Activated CD8-positive, alpha-beta memory T cell treated with anti-CD3 and anti-CD28 coated beads, Interleukin-2, amount 50 U/mL, for 1 hour (primary cell): ENCODE measurements at regions not wholly inside any gene's neighbourhood (a gene's known extent, or its start where the extent isn't known, plus 50 kb on each side); places are given as distances from the start of the nearest gene placed in this dataset.

Experiments
- DNase-seq: peaks from one replicate; pipeline ENCODE4 v3.0.0-alpha.2; 2020; ENCODE audit errors: extremely low read depth

DNA sequence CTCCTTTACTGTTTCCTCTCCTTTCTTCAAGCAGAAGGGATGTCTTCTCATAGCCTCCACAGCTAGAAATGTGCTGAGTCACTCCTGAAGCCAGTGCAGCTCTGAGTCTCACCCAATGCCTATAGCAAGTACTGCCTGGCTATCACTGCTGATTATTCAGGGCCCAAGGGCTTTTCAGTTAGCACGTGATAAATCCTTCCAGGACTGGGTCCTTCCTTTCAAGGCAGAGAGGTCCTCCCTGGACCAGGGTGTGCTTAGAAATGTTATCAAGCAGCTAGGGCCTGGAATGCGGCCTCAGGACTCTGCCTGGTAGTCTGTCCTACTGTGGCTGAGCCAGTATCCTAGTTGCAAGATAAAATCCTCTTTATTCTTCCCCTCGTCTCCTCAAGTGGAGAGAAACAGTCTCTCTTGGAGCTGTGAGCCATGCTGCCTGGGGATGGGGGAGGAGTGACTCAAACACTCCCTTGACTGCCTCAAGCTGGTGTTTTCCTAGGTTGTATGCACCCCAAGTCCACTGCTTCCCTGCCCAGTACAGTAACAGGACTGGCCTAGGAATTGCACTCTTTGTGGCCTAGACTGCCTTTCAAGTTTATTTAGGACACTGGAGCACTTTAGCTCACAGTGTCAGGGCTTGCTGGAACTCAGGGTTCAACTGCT, 198.7 kb upstream of the SERP2 start:
- no peak for DNase-seq

GRCh38 chr13:44176173-44176572, 197.5 kb upstream of the SERP2 start:
- no peak for DNase-seq

- DNase-seq: no peak
Observed at GRCh38 chr13:44180876-44181536, 192.6 kb upstream of the SERP2 start.

GRCh38 chr13:44181931-44182330, 191.7 kb upstream of the SERP2 start:
- no peak for DNase-seq

DNA sequence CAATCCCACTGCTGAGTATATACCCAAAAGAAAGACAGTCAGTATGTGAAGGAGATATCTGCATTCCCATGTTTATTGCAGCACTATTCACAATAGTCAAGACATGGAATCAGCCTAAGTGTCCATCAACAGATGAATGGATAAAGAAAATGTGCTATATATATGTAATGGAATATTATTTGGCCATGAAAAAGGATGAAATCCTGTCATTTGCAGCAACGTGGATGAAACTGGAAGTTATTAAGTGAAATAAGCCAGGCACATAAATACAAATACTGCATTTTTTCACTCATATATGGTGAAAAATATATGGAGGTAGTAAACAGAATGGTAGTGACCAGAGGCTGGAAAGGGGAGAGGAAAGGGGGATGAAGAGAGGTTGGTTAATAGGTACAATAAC, 188.9 kb upstream of the SERP2 start:
- no peak for DNase-seq

DNA sequence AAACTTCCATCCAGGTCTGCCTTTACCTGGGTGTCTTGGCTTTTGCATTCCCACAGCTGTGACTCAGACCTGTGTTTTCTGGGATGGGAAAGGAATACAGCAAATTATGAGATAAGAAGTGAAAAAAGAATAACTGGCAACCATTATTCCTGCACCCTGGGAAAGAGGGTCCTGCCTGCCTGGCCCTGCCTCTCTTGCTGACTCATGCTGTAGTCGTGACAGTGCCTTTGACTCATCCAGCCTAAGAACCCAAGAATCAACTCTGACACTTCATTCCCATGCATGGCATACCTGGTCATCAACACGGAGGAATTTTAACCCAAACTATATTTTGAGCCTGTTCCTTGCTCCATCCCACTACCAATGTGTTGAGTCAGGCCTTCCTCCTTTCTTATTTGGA, 185.4 kb upstream of the SERP2 start:
- no peak for DNase-seq

DNA sequence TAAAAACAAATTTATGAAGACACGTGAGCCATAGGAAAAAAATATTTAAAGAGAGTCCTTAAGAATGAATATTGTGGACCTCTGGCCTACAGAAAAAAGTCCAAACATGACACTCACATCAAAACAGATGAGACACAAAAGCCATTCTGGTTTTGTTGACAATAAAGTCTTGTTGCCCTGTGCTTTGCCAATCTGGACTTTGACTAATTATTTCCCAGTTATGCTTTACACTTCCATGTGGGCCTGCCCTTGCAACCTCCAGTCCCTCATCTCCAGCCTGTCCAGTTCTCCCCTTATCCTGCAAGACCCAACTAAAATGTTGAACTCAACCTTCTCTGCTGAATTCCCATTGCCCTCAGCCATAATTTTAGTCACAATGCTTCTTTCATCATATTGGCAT, 184.5 kb upstream of the SERP2 start:
- DNase-seq: no peak

DNA sequence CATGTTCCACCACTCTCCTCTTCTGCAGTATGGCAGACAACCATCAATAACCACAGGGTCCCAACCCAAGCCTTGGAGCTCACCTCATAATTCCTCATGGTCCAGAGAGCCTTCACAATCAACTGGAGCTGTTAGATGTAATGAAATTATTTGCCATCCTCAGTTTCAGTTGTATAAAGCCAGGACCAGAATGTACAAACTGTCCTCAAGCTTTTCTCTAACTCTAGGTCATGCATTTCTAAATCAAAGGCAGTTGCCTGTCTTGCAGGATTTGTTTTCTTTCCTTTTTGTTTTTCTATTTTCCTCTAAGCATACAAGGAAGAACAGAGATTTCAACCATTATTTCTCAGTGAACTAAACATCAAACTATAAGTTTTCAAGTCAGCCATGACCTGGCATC, 182.5 kb upstream of the SERP2 start:
- DNase-seq: no peak

DNA sequence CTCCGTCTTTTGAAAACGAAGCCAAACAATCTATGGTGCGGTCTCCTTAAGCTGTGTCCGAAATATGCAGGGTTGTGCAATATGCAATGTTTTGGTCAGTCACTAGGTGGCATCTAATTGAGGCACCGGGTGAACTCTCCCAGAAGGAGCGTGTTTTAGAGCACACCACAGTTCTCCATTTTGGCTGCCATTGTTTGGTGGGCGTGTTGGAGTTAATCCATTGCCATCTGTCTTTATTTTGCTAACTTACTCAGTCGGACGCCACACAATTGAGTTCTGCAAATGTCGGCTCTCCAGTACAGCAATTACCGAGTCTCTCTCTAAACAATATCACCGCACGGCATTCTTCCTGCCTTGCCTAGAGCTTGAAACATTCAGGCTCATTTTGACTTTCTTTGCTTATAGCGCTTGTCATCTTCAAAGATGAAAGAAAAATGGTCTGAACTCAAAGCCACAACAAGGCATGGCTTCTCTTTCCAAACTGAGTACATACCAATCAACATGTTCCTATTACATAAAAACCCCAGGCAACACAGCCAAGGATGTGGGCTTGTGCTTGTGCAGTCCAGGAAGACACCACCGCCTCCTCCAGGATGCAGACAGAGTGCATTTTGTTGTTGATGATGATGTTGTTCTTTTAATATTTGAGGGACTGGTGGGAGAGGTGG, 182.0 kb upstream of the SERP2 start:
- DNase-seq: no peak

DNA sequence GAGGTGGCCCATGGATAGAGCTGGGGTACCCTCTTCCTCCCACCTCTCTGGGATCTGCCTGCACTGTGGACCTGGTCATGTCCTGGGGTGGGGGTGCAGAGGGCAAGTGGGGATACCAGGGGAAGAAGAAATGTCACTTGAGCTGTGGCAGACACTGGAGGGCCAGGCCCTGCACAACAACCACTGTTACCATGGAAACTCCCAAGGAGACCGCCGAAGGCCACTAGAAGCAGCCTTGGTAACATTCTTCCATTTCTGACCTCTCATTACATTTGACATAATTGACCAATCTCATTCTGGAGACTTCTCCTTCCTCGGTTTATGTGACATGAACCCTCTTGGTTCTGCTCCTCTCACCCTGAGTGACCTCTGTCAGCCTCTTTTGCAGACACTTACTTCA, 179.9 kb upstream of the SERP2 start:
- DNase-seq: no peak

DNA sequence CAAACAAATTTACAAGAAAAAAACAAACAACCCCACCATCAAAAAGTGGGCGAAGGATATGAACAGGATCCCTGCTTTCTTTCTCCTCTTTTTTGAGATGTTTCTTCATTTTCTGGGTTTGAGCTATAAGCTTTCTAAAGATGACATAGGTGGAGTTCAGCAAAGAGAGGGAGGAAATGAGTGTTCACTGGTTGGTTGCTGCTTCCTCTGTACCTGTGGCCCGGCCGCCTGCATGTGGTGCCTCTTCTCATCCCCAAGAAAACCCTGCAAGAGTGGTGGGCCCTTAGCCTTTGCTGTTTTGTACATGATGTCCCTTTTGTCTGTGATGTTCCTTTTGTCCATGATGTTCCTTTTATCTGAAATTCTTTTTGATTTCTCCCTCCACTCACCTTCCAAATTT, 178.4 kb upstream of the SERP2 start:
- no peak for DNase-seq

DNA sequence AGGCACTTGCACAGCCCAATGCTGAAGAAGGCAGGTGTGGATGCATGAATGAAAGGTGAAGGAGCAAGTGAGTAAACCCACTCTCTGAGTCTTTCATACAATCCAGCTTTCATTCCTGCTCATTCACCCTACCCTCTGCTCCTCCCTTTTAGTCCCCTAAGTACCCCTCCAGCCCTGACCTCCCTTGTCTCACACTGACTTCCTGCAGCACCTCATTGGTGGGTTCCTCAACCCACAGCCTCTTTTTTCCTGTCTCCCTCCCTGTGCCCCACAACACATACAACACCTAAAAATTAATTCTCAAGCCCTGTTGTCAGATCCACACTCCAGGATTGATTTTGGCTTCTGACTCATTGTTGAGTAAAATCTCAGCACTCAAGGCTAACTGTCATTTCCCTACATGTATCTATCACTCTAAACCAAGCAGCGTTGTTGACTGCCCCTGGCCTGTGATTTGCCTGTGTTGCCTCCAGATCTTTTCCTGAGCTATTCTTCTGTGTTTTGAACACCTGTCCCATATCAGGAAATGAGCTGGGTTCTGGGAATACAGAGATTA, 177.3 kb upstream of the SERP2 start:
- no peak for DNase-seq

GRCh38 chr13:44197791-44198770, 175.5 kb upstream of the SERP2 start:
- no peak for DNase-seq

DNA sequence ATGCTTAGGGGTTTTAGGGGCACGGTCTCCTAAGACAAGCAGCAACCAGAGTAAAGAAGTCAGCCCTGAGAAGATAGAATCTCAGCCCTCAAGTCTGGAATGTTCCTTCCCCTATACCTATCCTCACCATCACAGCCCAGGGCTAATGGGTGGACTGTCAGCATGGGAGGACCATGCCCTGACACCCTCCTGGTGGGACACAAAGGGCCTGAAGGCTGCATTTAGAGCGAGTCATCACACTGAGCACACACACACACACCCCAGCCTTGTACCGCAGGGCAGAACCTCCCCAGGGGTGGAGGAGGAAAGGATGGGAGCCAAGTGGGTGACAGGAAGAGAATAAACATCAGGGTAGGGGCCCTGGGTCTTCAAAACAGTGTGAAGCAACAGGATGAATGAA, 174.8 kb upstream of the SERP2 start:
- no peak for DNase-seq

DNA sequence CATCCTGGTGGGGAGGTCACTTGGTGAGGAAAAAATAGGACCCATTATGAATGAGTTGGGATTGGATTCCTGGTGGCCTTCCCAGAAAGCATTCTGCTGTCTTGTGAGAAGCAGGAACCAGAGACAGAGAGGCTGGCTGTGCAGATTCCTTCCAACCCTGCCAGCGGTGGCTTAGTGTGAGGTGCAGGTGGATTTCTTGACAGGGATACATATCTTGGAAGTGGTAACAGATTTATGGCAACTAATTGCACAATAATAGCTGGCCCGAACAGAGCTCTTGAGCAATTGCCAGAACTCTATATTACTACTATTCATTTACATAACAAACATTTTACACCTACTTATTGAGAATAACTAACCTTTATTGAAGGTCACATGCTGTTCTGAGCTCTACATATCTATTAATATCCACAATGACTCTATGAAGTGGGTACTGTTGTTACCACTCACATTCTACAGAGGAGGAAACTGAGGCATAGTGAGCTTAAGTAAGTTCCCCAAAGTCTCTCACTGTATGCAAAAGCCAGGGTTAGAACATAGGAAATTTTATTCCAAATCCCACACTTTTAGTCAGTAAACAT, 173.9 kb upstream of the SERP2 start:
- DNase-seq: no peak

- DNase-seq: no peak
Observed at GRCh38 chr13:44206434-44206833, 167.2 kb upstream of the SERP2 start.

DNA sequence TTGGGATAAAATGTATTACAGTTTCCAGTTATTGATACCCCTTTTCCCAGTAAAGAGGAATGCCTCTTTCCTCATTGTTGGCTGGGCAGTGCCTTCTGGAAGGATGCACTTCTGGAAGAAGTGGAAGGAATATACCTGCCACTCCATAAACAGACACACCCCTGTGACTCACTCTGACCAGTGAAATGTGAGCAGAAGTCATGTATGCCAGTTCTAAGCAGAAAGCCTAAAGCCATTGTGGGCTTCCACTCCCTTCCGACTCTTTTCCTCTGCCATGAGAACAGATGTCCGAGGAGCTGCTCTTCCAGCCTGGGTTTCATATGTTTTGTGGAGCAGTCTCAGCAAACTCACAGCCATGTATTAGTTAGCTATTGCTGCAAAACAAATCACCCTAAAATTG, 166.1 kb upstream of the SERP2 start:
- DNase-seq: no peak

- DNase-seq: no peak
Observed at GRCh38 chr13:44210525-44210924, 163.1 kb upstream of the SERP2 start.

- DNase-seq: no peak
Observed at GRCh38 chr13:44211286-44211685, 162.3 kb upstream of the SERP2 start.

DNA sequence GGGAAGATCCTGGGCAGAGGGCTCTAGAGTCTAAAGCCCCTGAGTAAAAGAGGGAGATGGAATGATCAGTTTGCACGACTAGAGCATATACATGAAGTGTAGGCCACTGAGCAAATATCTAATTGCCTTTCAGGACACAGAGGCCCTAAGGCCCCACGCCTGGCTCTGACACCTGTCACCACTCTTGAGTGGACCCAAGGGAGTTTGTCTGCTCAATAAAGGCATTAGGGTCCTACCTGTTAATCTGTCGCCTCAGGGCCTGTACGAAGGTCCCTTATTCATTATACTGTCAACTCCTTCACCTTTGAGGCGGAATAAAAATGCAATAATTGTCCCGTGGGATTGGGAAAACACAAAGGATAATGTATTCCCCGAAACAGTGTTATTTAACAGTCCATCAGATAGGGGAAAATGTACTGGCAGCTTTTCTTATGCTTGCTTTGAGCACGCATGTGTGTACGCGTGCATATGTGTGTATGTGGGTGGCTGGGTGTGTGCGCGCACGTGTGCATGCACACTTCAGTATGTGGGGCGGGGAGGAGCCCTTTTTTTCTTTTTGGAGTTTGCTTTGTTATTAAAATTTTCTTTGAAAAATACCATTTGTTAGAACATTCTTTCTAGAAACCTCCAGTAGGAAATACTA, 161.8 kb upstream of the SERP2 start:
- no peak for DNase-seq
